HG03558 (cell line): ENCODE measurements at regions not wholly inside any gene's neighbourhood (a gene's known extent, or its start where the extent isn't known, plus 50 kb on each side); places are given as distances from the start of the nearest gene placed in this dataset.
"Not testable (repeated sequence)": the region's sequence is repeated elsewhere in the genome, so short reads cannot be mapped to it uniquely, and the experiment has no call there.

Experiments used
- ATAC-seq: cut with Tn5 transposase; IDR thresholded peaks from one replicate; pipeline ENCODE4 v1.9.1; 2021; ENCODE audit warnings: moderate number of reproducible peaks; ENCODE audit not compliant: unreplicated experiment; ENCODE audit errors: extremely low read depth

DNA sequence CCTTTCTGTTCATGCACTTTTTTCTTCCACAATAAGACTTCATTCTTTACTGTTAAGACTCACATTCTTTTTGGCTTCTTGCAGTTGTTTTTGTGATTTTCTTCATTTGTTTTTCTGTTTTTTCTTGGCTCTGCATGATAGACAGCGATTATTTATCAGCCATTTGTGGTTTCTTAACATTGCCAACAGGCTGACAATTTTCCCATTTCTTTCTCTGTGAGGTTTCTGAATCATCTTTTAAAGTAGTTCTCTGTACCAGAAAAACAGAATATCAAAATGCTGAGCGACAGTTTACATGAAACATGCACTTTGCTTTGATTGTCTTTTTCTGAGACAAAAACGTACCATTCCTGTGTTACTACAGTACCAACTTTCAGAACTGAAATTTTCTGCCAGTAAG lies 334.2 kb upstream of the MAGI2 start:
- ATAC-seq, result no peak

DNA sequence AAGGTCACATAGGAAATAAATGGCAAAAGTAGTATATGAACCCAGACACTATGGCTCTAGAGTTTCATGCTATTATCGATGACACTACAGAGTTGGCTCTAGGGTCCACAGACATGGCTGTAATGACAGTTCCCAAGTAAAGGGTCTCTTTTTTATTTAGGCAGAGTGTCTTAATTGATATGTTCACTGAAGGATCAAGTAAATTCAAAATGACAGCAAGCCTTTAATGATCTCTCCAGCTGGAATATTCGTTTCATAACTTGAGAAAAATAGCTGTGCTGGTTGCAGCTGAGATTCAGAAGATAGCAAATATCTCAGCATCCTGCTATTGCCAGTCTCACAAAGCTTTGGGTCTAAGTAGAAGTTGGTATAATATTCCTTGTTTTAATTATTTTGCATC lies 333.6 kb upstream of the MAGI2 start:
- ATAC-seq, result no peak

DNA sequence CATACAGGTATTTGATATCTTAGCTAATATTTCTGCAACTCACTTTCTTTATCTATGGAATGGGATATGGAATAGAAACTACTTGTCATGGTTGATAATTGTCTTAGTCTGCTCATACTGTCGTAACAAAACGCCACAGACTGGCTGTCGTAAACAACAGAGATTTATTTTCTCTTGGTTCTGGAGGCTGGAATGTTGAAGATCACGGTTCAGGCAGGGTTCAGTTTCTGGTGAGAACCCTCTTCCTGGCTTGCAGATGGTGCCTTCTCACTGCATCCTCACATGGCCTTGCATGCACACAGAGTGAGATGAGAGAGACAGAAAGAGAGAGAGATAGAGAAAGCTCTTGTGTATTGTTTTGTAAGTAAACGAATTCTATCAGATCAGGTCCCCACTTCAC lies 332.7 kb upstream of the MAGI2 start:
- no peak for ATAC-seq

DNA sequence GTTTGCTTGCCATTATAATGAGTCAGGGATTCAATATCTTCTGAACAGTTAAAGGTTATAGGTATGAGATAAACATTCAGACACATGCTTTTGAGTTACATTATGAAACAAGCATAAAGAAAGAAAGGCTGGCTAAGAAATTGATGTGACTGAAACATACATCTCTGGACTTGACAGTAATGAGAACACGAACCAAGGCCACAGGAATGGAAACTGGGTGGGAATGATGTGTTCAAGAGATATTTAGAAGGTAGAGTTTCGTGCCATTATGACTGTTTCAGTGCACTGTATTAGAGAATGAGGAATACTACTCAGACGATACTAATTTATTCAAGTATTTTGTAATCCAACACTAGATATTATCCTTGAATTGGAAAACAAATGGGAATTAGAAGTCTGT lies 332.1 kb upstream of the MAGI2 start:
- no peak for ATAC-seq

DNA sequence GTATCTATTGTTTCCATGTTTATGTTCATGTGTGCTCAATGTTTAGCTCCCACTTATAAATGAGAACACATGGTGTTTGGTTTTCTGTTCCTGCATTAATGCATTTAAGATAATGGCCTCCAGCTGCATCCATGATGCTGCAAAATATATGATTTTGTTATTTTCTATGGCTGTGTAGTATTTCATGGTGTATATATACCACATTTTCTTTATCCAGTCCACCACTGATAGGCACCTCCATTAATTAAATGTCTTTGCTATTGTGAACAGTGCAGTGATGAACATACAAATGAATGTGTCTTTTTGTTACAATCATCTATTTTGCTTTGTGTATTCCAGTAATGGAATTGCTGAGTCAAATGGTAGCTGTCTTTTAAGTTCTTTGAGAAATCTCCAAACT lies 329.4 kb upstream of the MAGI2 start:
- ATAC-seq, result no peak

DNA sequence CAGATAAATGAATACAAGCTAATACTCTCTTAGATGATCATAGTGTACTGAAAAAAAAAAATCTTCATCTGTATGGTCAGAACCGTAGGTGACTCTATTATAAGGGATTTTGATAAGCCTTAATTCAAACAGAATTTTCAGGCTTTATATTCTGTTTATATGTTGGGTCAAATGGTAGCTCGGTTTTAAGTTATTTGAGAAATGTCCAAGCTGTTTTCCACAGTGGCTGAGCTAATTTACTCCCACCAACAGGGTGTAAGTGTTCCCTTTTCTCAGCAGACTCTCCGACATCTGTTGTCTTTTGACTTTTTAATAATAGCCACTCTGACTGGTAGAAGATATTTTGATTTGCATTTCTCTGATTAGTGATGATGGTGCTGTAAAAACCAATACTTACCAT lies 328.8 kb upstream of the MAGI2 start:
- no peak for ATAC-seq

DNA sequence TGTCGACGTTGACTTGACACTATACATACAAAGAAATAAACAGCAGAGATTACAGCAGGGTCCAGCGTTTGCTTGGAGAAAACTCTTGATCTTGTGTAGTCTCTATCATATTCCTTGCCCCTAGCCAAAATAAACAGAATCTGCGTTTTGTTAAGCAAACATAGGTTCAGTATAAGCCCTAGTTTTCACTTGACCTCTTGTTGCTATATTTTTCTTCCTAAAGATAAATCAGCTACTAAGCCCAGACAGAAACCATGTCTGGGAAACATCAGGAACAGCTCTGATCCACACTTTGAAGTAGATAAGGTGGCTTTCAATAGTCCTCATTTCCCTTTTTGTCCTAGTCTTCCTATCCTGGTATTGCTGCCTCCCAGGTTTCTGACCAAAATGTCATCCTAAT lies 328.2 kb upstream of the MAGI2 start:
- no peak for ATAC-seq

DNA sequence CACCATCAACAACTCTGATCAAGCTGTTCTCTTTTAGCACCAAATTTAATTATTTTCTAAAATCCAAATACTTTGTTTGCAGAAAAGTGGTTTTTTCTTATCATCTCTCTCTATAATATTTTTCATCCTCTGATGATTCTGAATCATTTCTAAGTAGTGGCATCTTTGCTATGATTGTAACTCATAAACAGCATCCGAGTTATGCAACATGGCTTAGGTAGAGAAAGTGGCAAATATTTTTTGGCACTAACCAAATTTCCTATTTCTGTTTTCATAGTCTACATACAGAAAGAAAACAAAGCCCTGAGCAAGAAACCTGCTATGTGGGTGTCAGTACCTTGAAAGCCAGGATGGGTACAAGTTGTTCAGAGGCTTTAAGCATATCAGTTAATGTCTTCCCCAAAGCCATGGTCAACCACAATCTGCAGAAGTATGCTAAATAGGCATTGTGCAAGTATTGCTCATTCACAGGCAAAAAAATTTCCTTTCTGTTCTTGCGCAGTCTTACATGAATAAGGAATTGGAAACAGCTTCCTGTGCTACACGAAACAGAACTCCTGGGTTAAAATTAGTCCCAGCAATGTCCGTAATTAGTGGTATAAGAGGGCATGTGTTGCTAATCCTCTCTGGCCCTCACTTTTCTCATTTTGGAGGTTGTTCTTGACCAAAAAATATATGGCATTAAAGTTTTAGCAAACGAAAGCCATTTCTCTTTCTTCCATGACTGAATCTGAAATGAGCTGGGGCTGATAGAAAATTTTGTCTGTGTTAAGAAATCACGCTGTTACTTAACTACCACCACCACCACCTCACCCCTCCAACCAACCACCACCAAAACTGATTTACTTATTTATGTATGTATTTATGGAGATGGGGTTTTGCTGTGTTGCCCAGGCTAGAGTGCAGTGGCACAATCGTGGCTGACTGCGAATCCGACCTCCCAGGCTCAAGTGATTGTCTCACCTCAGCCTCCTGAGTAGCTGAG lies 325.6 kb upstream of the MAGI2 start:
- ATAC-seq, result no peak

DNA sequence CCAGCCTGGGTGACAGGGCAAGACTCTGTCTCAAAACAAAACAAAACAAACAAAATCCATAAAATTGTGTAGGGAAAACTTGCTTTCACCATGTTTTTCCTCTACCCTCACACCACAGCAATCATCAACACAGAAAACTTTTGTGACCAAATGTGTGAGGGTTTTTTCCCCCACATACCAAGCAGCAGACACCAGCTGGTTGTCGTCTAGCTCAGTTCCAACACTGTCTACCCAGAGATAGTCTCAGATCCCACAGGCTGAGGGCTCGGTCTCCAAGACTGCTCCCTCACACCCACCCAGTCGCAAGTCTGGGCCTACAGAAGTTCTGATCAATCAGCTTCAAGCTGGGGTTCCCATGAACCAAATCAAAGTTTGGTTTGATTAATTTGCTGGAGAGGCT lies 322.4 kb upstream of the MAGI2 start:
- no peak for ATAC-seq

DNA sequence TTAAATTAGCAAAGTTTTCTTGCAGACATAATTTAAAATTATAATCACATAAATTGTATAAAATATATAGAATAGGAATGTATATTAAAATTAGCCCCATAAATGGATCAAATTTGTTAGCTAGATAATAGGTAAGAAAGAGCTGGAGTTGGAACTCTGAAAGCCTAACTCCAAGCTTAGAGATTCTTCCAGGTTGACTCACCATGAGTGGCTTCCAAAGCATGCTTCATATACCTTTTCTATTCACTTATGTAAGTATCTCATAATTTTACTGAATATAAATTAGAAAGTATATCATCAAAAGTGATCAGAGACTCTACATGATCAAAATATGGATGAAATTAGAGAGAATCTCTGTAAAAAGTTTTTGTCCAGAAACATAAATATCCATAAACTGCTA lies 320.7 kb upstream of the MAGI2 start:
- no peak for ATAC-seq

DNA sequence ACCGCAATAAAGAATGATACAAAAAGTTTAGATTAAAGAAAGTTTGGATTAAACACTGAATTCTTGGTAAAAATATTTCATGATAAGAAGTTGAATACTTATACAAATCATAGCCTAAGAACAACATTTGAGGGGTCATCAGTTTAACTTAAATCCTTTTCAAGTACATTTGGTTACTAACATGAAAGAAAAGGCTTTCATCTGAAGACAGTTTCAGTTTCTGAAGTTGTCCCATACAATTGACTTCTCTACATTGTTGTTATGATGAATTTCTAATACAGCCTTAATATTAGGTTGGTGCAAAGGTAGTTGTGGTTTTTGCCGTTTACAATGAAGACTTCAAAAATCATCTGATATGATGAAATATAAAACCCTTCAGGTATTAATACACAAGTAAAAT lies 317.5 kb upstream of the MAGI2 start:
- no peak for ATAC-seq

DNA sequence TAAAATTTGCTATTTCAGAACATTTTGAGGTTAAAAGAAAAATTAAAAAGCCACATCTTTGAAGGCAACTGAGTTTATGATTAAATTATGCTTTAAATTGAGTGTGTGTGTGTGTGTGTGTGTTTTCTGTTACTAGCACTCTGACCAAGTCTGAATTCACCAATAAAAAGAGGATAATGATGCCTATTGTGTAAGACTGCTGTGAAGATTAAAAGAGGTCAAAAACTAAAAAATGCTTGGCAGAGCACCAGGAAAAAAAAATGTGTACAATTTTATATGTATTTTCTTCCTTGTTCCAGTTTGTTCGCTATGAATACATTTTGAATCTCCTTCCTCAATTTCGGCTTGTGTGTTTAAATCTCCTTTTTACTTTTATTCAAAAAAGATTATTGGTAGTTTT lies 316.6 kb upstream of the MAGI2 start:
- no peak for ATAC-seq

DNA sequence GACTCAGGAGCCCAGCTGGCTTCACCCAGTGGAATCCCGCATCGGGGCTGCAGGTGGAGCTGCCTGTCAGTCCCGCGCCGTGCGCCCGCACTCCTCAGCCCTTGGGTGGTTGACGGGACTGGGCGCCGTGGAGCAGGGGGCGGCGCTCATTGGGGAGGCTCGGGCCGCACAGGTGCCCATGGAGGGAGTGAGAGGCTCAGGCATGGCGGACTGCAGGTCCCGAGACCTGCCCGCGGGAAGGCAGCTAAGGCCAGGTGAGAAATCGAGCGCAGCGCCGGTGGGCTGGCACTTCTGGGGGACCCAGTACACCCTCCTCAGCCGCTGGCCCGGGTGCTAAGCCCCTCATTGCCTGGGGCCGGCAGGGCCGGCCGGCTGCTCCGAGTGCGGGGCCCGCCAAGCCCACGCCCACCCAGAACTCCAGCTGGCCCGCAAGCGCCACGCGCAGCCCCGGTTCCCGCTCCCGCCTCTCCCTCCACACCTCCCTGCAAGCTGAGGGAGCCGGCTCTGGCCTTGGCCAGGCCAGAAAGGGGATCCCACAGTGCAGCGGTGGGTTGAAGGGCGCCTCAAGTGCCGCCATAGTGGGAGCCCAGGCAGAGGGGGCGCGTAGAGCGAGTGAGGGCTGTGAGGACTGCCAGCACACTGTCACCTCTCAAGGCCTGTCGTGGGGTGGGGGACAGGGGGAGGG lies 314.6 kb upstream of the MAGI2 start:
- ATAC-seq, result not testable (repeated sequence)

DNA sequence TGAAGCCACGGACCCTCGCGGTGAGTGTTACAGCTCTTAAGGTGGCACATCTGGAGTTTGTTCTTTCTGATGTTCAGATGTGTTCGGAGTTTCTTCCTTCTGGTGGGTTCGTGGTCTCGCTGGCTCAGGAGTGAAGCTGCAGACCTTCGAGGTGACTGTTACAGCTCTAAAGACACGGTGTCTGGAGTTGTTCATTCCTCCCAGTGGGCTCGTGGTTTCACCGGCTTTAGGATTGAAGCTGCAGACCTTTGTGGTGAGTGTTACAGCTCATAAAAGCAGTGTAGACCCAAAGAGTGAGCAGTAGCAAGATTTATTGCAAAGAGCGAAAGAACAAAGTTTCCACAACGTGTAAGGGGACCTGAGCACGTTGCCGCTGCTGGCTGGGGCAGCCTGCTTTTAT lies 313.7 kb upstream of the MAGI2 start:
- not testable (repeated sequence) for ATAC-seq

DNA sequence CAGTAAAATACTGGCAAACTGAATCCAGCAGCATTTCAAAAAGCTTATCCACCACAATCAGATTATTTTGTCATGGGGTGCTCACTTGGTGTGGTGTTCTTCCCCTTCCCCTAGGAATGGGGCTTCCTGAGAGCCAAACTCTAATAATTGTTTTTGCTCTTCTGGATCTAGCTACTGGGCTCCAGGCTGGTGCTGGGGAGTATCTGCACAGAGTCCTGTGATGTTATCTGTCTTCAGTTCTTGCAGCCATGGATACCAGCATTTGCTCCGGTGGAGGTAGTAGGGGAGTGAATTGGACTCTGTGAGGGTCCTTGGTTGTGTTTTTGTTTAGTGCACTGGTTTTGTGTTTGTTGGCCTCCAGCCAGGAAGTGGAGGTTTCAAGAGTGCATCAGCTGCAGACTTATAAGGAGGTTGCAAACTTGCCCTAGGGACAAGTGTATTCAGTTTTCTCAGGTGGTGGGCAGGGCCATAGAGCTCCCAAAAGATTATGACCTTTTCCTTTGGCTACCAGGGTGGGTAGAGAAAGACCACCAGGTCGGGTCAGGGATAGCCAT lies 308.5 kb upstream of the MAGI2 start:
- no peak for ATAC-seq

DNA sequence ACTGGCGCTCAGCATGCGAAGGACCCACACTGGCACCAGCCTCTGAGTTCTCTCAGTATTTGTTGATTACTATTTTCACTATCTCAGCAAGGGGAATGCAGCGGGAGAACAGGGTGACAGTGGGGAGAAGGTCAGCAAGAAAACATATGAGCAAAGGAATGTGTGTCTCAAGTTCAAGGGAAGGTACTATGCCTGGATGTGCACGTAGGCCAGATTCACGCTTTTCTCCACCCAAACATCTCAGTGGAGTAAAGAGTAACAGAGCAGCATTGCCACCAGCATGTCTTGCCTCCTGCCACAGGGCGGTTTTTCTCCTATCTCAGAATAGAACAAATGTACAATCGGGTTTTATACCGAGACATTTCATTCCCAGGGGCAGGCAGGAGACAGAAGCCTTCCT lies 297.5 kb upstream of the MAGI2 start:
- ATAC-seq, result not testable (repeated sequence)

DNA sequence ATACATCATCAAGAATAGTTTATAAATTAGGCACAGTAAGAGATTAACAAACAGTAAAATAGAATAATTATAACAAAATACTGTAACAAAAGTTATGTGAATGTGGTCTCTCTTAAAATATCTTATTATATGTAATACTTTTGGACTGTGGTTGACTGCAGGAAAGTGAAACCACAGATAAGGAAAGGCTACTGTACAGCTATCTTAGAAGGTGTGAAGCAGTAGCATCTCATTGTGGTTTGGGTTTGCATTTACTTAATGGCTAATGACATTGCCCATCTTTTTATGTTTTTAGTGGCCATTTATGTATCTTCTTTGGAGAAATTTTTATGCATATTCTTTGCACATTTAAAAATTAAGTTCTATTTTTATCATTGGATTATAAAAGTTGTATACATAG lies 296.4 kb upstream of the MAGI2 start:
- ATAC-seq, result no peak

DNA sequence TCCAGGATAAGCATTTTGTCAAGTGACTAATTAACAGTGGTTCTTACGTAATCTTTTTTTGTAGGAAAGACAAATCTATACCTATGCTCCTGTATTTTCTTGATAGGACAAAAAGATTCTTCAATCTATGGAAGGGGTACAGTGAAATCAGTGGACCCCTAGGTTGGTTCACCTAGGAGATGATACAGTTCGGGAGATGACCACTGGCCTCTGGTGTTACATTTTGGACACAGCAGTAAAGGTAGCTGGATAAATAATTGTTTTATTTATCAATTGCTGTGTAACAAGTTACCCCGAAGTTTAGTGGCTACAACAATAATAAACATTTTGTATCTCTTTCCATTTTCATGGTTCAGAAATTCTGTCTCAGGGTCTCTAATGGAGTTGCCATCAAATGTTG lies 288.2 kb upstream of the MAGI2 start:
- no peak for ATAC-seq

DNA sequence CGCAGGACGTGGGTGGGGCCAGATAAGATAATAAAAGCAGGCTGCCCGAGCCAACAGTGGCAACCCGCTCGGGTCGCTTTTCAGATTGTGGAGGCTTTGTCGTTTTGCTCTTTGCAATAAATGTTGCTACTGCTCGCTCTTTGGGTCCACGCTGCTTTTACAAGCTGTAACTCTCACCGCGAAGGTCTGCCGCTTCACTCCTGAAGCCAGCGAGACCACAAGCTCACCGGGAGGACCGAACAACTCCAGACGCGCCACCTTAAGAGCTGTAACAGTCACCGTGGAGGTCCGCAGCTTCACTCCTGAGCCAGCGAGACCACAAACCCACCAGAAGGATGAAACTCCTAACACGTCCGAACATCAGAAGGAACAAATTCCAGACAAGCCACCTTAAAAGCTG lies 286.6 kb upstream of the MAGI2 start:
- ATAC-seq, result no peak

DNA sequence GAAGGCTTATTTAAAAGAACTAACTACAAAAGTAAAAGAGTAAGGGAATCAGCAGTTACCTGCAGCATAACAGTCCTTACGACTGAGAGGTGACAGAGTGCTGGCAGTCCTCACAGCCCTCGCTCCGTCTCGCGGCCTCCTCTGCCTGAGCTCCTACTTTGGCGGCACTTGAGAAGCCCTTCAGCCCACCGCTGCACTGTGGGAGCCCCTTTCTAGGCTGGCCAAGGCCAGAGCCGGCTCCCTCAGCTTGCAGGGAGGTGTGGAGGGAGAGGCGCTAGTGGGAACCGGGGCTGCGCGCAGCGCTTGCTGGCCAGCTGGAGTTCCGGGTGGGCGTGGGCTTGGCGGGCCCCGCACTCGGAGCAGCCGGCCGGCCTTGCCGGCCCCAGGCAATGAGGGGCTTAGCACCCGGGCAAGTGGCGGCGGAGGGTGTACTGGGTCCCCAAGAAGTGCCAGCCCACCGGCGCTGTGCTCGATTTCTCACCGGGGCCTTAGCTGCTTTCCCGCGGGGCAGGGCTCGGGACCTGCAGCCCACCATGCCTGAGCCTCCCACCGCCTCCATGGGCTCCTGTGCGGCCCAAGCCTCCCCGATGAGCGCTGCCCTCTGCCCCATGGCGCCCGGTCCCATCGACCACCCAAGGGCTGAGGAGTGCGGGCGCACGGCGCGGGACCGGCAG lies 285.7 kb upstream of the MAGI2 start:
- ATAC-seq, result not testable (repeated sequence)

DNA sequence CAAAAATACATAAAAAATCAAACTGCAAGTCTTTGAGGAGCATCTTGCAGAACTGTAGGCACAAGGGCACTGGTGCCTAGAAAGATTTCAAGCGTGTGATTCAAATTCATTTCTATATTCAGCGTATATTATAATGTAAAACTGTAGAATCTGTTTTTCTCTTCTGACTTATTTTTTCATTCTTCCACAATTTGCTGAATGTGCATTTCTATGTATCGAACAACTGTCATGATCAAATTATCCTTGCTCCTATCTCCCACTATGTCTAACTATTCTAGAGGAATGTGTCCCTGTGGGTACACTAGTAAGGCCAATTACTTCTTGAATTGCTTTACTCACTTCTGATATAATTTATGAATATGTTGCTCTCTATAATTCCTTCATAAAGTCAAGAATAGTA lies 283.0 kb upstream of the MAGI2 start:
- ATAC-seq, result no peak
